Keratinocyte (primary cell): ENCODE measurements at regions not wholly inside any gene's neighbourhood (a gene's known extent, or its start where the extent isn't known, plus 50 kb on each side); places are given as distances from the start of the nearest gene placed in this dataset.

ENCODE experiments used
- CTCF ChIP-seq, 3 experiments: IDR thresholded peaks in 1 of 3; conservative IDR thresholded peaks in 1 of 3; optimal IDR thresholded peaks in 1 of 3; 2 replicates in 2 of 3; 3 replicates in 1 of 3; pipeline versions ENCODE3 to v1.5.1; 2011; ENCODE audit warnings: low read length in 3 of 3, mild to moderate bottlenecking in 3 of 3, moderate library complexity in 2 of 3, control low read depth in 1 of 3, inconsistent platforms in 1 of 3; ENCODE audit not compliant: insufficient read depth in 2 of 3; ENCODE audit errors: extremely low read depth in 1 of 3
- EZH2 ChIP-seq: IDR thresholded peaks from one replicate; pipeline ENCODE4 v1.6.1; 2012; ENCODE audit warnings: inconsistent platforms, mild to moderate bottlenecking, low read length, moderate library complexity

DNA sequence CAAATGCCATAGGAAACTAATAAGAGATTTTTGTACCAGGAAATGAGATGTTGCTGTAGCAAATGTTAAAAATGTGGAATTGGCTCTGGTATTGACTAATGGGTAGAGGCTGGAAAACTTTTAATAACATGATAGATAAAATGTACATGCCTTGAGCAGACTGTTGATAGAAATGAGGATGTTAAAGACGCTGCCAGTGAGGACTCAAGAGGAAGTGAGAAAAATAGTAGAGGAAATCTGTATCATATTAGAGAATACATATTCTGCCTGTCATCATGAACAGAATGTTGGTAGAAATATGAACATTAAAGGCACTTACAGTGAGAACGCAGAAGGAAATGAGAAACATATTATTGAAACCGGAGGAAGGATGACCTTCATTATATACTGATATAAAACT lies 577.2 kb upstream of the HTR2C start:
- TF ChIP-seq EZH2 = no peak
- no peak for TF ChIP-seq CTCF (optimal IDR thresholded peaks at IDR 0.05 in 1 of 3, IDR thresholded peaks at IDR 0.05 in 1 of 3, conservative IDR thresholded peaks at IDR 0.05 in 1 of 3; ENCODE audit: extremely low read depth in 1 of 3, insufficient read depth in 2 of 3, low read length in 3 of 3)
